Stimulated activated CD4-positive, alpha-beta T cell treated with anti-CD3 and anti-CD28 coated beads, Interleukin-1b, Interleukin-23, amount 100 ng/mL, for 24 hours (primary cell): ENCODE measurements at regions not wholly inside any gene's neighbourhood (a gene's known extent, or its start where the extent isn't known, plus 50 kb on each side); places are given as distances from the start of the nearest gene placed in this dataset.
"Not testable (repeated sequence)": the region's sequence is repeated elsewhere in the genome, so short reads cannot be mapped to it uniquely, and the experiment has no call there.

ENCODE experiments used
- DNase-seq, 4 experiments: peaks; one replicate each; pipeline ENCODE4 v3.0.0-alpha.2; 2020; ENCODE audit warnings: low read depth in 4 of 4, low spot score in 1 of 4

- no peak for DNase-seq
Measured at GRCh38 chr7:42726066-42726785, 185.6 kb downstream of the C7orf25 start.

GRCh38 chr7:42722716-42723115 lies 189.2 kb downstream of the C7orf25 start:
- DNase-seq: no peak

- no peak for DNase-seq
Measured at GRCh38 chr7:42722198-42722597, 189.7 kb downstream of the C7orf25 start.

GRCh38 chr7:42720991-42721796 lies 190.7 kb downstream of the C7orf25 start:
- no peak for DNase-seq

- no peak for DNase-seq
Measured at GRCh38 chr7:42720012-42720411, 191.9 kb downstream of the C7orf25 start.

GRCh38 chr7:42718466-42718865 lies 193.4 kb downstream of the C7orf25 start:
- not testable (repeated sequence) for DNase-seq

GRCh38 chr7:42714356-42714755 lies 197.5 kb downstream of the C7orf25 start:
- DNase-seq: no peak

- DNase-seq: no peak
Measured at GRCh38 chr7:42709284-42709683, 202.6 kb downstream of the C7orf25 start.

- DNase-seq: no peak
Measured at GRCh38 chr7:42704710-42705109, 207.2 kb downstream of the C7orf25 start.

GRCh38 chr7:42702647-42703046 lies 209.2 kb downstream of the C7orf25 start:
- no peak for DNase-seq

- DNase-seq: no peak
Measured at GRCh38 chr7:42700406-42701327, 211.2 kb downstream of the C7orf25 start.

GRCh38 chr7:42699380-42700178 lies 212.3 kb downstream of the C7orf25 start:
- DNase-seq: no peak

GRCh38 chr7:42698600-42699374 lies 213.1 kb downstream of the C7orf25 start:
- DNase-seq: no peak

- DNase-seq: no peak
Measured at GRCh38 chr7:42694894-42695507, 216.9 kb downstream of the C7orf25 start.

- DNase-seq: no peak
Measured at GRCh38 chr7:42693722-42694121, 218.1 kb downstream of the C7orf25 start.

- DNase-seq: no peak
Measured at GRCh38 chr7:42692621-42693020, 219.2 kb downstream of the C7orf25 start.

GRCh38 chr7:42690794-42691639 lies 220.9 kb downstream of the C7orf25 start:
- DNase-seq: no peak

- DNase-seq: no peak
Measured at GRCh38 chr7:42689626-42690025, 222.2 kb downstream of the C7orf25 start.

GRCh38 chr7:42688056-42688371 lies 223.9 kb downstream of the C7orf25 start:
- no peak for DNase-seq
